ENCODE measurements at regions not wholly inside any gene's neighbourhood (a gene's known extent, or its start where the extent isn't known, plus 50 kb on each side); places are given as distances from the start of the nearest gene placed in this dataset.

DNA sequence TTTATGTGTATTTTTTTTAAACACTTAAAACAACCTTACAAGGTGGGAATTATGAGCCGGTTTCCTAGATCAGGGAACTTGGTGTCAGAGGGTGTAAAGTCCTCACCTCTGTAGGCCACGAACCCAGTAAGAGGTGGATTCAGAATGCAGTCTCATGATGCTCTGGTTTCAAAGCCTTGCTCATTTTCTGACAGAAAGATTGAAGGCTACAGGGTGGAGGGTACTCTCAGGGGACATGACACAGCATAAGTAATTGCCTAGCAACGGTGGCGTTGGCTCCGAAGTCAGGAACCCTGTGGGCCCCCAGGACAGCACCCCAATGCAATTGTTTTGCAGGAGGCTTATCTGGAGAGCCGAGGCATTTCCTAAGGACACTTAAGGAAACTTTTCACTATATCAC is 794.7 kb downstream of the EFNB2 start:
- TF ChIP-seq, protein P1, sequence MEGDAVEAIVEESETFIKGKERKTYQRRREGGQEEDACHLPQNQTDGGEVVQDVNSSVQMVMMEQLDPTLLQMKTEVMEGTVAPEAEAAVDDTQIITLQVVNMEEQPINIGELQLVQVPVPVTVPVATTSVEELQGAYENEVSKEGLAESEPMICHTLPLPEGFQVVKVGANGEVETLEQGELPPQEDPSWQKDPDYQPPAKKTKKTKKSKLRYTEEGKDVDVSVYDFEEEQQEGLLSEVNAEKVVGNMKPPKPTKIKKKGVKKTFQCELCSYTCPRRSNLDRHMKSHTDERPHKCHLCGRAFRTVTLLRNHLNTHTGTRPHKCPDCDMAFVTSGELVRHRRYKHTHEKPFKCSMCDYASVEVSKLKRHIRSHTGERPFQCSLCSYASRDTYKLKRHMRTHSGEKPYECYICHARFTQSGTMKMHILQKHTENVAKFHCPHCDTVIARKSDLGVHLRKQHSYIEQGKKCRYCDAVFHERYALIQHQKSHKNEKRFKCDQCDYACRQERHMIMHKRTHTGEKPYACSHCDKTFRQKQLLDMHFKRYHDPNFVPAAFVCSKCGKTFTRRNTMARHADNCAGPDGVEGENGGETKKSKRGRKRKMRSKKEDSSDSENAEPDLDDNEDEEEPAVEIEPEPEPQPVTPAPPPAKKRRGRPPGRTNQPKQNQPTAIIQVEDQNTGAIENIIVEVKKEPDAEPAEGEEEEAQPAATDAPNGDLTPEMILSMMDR (IDR thresholded peaks at IDR 0.05) = no peak
- TF ChIP-seq POLR2A (IDR thresholded peaks at IDR 0.05) = no peak
